Non-pigmented ciliary epithelial cell (primary cell): ENCODE measurements at regions not wholly inside any gene's neighbourhood (a gene's known extent, or its start where the extent isn't known, plus 50 kb on each side); places are given as distances from the start of the nearest gene placed in this dataset.

Source experiments
- DNase-seq: peaks from one replicate; pipeline ENCODE4 v3.0.0-alpha.2; 2010; ENCODE audit warnings: low read depth

DNA sequence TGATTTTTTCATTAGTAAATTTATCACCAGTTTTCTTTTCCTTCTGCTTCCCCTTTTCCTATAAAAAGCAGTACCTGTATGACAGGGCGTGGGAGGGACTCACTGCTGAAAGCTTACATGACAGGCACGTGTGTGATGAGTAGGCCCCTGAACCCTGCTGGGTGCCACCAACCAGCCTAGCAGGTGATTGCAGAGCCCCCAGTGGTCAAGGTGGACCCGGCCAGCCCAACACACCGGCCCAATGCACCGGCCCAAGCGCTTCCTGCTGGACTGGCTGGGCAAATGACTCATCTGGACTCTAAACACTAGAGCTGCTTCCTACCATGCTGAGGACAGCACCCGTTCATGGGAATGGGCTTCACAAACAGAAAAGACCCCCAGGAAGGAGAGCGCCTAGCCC, 89.8 kb upstream of the TMEM72 start:
- no peak for DNase-seq

DNA sequence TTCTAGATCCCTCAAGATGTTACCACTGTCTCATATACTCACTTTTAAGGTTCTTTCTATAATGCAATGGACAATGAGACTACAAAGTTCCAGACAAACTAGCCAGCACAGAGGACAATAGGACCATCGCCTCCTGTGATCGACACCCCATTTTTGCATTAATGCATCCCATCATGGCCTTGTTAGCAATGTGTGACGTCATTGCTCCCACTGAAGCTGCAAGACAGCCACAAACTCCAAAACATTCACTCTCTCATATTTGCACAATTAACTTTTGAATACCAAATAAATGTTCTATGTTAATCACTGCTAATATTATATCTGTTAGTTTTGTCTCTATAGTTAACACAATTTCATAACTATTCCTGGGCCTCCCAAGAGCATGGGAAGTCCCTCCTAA, 88.8 kb upstream of the TMEM72 start:
- no peak for DNase-seq

DNA sequence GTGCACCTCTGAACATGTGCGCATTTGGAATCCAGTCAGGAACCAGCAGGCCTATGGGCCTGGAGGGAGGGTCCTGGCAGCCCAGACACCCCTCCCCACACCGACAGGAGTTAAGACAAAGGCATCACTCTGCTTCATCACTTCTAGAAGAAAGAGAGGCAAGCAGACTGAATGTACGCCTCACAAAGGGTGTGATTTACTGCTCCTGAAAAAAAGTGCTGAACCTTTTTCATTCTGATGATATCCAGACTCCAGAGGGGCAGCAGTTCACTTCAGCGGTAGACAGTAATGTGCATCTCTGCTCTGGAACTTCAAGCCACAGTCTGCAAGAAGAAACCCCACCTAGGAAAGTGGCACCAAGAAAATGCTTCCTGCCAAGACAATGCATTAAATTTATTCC, 88.2 kb upstream of the TMEM72 start:
- DNase-seq: no peak

DNA sequence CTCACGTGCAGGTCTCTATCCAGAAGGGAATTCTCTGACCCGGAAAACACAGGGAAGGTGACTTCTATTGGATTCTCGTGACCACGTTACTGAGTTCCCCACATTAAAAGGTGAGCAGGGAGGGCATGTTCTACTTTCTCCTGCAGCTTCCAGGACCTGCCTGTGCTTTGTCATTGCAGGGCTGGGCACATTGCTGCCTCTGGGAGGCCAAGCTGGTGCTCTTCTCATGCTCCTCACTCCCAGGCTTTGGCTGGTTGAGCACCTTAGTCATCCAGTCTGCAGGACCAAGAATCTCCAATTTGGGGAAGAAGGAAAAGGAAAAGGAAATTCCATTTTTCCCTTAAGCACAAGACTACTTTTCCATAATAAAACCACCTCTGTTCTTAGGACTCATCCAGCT, 86.5 kb upstream of the TMEM72 start:
- no peak for DNase-seq

DNA sequence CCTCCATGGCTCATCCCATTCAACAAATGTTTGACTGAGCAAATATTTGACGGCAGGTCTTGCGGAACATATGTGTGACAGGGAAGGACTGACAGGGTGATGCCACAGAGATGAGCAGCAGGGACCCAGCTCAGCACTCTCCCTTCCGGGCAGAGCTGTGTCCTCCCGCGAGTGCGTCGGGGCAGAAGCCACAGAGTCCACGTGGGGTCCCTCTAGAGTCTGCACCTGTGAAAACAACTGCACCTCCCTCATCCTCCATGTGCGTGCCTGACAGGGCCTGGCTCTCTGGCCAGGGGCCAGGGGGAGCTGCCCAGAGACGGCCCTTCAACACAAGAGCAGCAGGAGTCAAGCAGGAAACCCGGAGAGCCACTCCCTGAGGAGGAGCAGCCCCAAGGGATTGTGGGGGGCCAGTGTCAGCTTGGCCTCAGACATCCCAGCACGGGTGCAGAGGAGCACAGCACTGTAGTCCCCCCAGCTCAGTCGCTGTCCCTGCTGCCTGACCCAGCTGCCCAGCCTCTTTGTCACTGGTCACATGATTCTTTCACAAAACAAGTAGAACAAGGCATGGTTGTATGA, 83.6 kb upstream of the TMEM72 start:
- no peak for DNase-seq

DNA sequence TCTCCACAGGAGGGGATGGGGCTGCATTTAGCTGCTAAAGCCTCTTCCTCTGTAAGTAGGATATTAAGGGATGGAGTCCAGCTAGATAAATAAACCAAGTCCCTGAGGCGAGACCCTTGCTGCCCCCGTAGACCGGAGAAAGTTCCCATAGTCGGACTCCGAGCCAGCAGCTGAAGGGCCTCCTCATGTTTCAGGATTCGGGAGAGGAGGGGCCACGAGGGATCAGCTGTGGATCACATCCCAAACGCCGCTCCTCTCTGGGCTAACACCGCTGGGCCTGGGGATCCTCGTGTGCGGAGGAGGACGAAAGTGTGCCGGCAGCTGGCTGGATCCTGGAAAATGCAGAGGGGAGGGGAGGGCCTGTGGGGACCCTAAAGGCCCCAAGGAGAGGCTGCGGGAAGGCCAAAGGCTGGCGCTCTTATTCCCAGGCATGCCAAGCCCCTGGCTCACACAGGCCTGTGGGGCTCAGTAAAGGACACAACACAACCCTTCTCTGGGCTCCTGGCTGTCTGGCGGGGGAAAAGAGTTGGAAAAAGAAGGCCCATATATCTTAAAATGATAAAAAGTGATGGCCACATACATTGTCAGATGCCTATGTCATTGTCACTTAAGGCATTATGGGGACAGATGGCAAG, 82.5 kb upstream of the TMEM72 start:
- DNase-seq: no peak

DNA sequence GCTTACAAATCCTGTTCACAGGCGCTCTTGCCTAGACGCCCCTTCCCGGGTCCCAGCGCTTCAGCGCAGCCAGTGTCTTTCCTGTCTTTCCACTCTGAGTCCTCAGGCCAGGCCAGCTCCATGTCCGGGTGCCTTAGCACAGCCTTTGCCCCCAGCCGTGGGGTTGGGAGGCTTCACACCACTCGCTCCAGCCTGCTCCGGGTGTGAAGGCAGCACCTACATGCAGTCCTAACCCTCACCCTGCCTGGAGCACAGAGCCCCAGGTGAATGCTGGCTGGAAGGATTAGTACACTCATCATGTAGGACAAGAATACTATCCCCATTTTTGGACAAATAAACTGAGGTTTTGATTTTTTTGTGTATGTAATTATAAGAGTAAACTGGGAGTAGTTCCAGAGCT, 81.7 kb upstream of the TMEM72 start:
- no peak for DNase-seq

DNA sequence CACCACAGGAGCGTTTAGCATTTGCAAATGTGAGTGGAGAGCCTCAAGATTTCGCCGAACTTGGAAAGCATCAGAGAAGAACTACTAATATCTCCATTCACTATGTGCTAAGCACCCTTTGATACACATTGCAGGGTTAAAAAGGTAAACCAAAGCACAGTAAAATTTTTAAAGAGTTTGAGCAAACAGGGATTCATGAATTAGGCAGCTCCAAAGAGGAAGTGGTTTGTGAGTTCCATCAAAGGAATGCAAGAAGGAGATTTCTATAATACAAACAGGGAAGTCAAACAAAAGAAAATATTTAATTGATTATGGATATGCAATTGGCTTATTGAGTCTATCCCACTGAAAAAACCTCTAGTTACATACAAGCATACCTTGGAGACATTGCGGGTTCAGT, 81.1 kb upstream of the TMEM72 start:
- no peak for DNase-seq

DNA sequence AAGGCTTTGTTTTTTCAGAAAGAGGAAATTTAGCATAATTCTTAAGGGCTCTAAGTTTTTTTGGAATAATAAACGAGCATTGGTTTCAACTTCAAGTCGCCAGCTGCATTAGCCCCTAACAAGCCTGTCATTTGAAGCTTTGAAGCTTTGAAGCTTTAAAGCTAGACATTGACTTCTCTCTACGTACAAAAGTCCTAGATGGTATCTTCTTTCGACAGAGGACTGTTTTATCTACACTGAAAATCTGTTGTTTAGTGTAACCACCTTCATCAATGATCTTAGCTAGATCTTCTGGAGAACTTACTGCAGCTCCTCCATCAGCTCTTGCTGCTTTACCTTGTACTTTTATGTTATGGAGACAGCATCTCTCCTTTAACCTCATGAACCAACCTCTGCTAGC, 79.6 kb upstream of the TMEM72 start:
- no peak for DNase-seq

DNA sequence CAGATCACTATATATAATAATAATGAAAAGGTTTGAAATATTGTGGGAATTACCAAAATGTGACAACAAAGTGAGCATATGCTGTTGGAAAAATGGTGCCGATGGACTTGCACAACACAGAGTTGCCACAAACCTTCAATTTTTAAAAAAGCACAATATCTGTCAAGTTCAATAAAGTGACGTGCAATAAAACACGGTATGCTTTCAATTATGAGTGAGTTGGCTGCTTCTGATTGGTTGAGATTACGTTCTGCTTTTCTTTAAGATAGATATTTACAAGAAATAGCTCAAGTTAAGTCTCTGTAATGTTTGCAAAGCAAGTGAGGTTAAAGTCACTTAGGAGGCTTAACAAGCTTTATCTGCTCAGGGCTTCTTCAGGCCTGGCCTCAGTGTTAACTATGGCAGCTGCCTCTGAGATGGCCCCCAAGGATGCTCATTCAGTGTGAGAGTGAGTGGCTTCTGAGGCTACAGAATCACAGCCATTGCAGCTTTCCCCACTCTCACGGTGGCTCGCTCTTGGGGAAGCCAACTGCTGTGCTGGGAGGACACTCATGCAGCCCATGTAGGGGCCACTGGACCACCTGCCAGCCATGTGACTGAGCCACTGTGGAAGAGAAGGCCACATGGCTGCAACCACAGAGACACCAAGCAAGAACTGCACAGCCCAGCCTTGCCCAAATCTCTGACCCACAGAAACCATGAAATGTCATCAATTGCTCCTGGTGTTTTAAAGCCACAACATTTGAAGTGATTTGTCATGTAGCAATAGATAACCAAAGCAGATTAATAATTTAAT, 78.3 kb upstream of the TMEM72 start:
- no peak for DNase-seq

DNA sequence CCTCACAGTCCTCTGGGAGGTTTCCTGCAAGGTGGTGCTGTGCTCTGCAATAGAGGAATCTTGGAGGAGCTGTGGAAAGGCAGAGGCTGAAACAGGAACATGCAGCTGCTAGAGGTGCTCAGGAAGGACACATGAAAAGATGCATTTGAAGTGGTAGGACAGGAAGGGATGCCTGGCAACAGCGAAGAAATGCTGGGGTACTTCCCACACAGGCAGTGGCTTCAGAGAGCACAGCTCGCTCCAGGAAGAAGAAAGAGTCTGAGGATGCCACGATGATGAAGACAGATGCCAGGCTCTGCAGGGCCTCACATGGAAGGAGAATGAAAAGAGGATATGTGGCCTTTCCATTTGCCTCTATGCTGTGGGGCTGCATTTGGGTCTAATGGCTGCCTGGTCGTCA, 77.0 kb upstream of the TMEM72 start:
- no peak for DNase-seq

DNA sequence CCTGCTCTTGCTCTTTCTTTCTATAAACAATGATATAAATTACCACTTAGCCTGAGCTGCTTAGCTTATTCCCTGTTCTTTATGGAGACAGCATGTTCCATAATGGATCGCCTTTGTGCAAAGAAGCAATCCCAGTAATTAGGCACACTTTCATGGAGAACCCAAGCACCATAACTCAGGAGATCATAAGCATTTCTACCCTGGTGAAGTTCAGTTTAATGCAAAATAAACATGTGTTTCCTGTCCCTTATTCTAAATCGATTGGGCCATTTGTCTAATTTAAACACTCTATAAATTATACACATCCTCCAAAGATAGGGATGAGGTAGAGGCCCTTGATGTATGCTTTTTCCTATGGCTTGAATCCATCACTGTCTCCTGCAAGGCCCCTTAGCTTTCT, 75.8 kb upstream of the TMEM72 start:
- no peak for DNase-seq

DNA sequence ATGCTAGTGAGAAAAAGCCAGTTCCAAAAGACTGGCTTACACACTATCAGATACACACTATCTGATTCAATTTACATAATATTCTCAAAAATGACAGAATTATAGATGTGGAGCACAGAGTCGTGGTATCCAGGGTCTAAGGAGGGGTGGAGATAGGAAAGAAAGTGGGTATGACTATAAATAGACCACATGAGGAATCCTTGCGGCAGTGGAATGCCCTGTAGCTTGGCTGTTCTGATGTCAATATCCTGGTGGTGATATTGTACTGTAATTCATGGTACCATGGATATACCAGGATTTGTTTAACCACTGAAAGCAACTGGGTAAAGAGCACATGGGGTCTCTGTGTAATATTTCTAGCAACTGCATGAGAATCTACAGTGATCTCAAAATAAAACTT, 67.7 kb upstream of the TMEM72 start:
- DNase-seq: no peak

DNA sequence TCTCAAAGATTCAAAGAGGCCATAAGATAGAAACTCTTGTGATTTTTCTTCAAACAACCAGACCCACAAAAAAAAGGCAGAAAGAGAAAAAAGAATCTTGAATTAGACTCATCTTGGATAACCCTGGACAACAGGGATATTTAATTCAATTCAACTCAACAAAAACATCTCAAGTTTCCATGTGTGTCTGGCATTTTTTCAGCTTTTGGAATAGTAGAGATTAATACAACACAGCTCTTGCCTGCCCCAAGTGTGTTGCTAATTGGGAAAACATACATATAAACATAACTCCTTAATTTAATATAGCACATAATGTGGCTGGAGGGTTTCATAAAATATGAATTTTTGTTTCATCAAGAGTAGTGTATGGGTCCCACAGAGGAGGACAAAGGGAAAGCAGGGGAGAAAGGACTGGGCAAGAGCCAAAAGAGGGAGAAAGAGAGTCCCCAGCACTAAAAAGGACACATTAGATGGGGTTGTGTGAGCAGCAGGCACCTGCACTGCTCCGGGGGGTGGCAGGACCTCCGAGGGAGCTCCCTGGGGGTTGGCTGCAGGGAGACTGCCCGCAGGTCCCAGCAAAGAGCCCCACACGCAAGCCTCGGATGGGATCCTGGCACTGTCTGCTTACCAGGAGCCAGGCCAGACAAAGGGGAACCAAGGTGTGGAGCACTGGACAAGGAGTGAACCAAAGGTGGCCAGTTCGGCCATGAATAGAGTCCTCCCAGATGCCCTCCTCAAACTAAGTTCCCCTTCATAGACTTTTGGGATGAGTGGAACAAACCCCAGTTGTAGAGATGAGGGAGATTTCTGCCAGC, 65.6 kb upstream of the TMEM72 start:
- DNase-seq: no peak

DNA sequence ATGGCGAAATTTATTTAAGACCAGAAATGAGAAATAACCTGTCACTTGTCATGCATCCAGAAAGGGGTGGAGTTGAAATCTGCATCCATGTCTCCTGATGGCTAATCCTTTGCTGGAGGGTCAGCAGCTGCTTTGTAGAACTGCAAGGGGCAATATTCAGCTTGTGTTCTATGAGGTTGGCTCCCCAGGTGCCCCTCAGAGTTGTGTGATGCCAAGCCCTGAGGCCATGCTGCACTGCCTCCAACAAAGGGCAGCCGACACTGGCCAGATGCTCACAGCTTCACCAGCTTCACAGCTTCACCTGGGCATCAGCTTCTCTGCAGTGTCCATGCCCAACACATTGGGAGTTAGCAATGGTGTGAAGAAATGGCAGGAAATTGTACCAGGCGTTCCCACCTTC, 64.0 kb upstream of the TMEM72 start:
- no peak for DNase-seq

DNA sequence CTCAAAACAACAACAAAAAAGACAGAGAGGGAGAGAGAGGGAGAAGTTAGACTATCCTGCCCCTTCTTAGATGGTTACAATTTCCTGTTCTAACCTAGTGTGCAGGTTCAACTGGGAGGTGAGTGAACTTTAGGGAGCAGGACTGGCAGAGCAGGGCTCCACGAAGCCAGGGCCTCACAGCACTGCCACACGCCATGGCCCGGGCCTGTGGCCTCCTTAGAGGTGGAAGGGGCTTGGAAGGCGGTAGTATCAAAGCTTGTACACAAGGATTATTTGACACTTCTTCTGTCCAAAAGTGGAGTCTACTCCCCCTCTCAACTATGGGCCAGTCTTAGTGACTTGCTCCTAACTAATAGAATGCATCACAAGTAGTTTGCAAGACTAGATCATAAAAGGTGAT, 62.9 kb upstream of the TMEM72 start:
- DNase-seq: no peak

DNA sequence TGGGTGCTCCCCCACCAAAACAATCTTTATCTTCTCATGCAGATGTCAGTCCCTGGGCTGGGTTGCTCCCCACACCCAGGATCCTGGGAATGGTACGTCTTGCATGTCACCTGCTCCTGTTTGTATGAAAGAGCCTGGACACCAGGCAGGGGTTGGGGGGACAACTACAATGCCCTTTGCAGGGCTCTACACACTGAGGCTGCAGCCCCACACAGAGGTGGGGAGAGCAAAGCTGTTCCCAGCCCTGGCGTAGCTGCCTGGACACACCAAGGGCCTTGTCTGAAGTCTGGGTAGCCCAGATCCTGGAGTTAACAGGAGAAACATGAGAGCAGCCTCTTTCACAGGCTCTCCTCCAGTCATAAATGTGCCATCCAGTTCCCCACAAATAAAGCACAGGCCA, 61.2 kb upstream of the TMEM72 start:
- DNase-seq: no peak

DNA sequence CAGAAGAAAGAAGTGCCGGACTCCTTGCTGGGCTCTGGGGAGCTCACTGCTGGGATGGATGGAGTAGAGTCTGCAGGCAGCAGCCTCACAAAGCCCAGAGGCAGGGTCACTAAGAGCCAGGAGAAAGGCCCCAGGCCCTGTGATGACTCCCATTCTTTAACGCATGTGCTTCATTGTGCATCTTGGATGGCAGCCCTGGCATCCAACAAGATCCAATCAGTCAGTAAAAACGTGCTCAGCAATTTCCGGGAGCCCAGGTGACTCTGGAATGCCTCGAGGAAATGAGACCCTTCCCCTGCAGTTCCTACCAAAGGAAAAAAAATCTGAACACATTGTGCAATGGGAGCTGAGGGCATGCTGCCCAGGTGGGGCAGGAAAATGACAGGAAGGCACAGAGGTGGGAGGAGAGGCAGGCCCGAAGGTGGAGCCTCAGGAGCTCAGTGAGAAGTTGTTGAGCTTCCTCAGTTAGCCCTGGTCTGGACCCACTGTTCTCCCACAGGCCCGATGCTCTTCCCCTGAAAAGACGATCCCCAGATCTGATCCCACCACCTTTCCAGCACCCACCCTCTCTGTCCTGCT, 60.7 kb upstream of the TMEM72 start:
- no peak for DNase-seq

DNA sequence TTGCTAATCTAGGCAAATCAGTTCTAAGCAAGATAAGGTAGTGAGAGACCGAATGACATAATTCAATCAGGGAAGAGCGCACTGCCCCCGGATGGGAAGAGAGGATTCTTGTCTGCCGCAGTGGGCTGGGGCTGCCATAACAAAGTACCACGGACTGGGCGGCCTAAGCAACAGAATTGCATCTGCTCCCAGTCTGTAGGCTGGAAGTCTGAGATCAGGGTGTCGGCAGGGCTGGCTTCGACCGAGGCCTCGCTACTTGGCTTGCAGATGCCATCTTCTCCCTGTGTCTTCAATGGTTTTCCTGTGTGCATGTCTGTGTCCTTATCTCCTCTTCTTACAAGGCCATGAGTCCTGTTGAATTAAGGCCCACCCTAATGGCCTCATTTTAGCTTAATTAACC, 59.7 kb upstream of the TMEM72 start:
- DNase-seq: no peak

DNA sequence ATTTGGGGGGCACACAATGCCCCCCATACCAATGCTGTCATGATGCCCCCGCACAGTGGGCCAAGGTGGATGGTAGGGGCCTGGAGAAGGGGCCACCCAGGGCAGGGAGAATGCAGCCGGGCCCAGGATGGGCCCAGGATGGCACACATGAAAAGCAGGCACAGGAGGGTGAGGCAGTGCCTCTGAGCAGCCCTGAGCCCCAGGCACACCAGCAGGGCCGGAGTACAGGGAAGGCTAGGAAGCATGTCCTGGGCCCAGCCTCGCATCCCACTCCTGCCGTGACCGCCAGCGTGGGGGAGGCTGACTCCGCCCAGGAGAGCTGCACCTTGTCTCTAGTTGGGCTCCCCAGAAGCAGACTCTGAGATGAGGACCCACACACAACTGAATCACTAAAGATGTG, 59.3 kb upstream of the TMEM72 start:
- no peak for DNase-seq

DNA sequence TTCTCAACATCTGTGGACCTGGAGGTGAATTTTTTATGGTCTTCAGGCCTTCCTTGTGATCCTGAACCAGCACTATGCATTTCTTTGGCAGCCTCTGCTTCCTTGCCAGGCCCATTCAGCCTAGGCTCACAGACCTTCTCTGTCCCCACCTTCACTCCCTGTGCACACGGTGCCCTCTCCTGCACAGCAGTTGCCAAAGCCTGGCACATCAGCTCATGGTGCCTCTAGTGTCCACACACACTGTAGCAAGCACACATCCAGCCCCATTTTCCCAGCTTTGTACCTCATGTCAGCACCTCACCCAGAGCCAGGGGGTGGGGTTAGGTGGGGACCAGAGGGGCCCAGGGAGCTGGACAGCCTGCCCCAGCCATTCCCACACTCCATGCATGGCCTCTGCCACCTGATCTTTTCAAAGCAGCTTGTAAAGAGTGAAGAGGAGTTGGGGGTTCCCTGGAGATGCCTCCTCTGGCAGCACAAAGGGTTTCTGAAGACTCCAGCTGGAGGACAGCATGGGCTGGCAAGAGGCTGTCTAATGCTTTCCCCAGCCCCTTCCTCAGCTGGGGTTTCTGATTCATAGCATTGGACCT, 57.9 kb upstream of the TMEM72 start:
- peak; percentile 19 for DNase-seq

DNA sequence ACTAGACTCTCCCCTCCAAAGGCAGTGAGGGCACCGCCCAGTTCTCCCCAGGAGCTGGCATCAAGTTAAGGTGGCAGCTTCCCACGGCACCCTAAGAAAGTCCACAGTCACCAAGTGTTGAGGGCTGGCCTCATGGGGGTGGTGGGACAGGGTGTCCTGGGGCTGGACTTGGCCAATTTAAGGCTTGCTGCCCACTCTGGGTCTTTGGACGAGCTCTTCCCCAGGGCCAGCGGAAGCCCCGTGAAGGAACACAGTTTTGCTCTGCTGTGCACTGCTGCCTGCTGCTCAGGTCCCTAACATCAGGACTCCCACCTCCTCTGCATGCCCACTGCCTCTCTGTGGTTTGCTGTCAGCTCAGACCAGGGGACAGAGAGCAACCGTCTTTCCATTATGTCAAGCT, 57.3 kb upstream of the TMEM72 start:
- no peak for DNase-seq
